Cardiac fibroblast (primary cell): ENCODE measurements at regions not wholly inside any gene's neighbourhood (a gene's known extent, or its start where the extent isn't known, plus 50 kb on each side); places are given as distances from the start of the nearest gene placed in this dataset.

Experiments
- DNase-seq, 2 donors: peaks; one replicate each; pipeline versions ENCODE4 v3.0.0 to v3.0.0-alpha.2; 2010; ENCODE audit warnings: low read depth in 2 of 2
- H3K4me3 ChIP-seq, 2 donors: replicated peaks in 1 of 2; 1 replicate in 1 of 2; 2 replicates in 1 of 2; pipeline ENCODE4 v1.5.1; 2011; ENCODE audit warnings: low read depth in 2 of 2, low read length in 2 of 2, mild to moderate bottlenecking in 2 of 2, moderate library complexity in 1 of 2
- TF ChIP-seq, protein P1 (sequence below): IDR thresholded peaks from one replicate; pipeline ENCODE4 v1.5.1; 2011; ENCODE audit warnings: low read depth, mild to moderate bottlenecking, low read length, inconsistent platforms

- H3K4me3 ChIP-seq, result no peak overlapping the region
- DNase-seq, result no peak
- TF ChIP-seq, protein P1, sequence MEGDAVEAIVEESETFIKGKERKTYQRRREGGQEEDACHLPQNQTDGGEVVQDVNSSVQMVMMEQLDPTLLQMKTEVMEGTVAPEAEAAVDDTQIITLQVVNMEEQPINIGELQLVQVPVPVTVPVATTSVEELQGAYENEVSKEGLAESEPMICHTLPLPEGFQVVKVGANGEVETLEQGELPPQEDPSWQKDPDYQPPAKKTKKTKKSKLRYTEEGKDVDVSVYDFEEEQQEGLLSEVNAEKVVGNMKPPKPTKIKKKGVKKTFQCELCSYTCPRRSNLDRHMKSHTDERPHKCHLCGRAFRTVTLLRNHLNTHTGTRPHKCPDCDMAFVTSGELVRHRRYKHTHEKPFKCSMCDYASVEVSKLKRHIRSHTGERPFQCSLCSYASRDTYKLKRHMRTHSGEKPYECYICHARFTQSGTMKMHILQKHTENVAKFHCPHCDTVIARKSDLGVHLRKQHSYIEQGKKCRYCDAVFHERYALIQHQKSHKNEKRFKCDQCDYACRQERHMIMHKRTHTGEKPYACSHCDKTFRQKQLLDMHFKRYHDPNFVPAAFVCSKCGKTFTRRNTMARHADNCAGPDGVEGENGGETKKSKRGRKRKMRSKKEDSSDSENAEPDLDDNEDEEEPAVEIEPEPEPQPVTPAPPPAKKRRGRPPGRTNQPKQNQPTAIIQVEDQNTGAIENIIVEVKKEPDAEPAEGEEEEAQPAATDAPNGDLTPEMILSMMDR, result no peak
Observed at GRCh38 chr18:66993492-66993891, 389.6 kb upstream of the CDH19 start.

- DNase-seq, result no peak
- H3K4me3 ChIP-seq, result no peak overlapping the region
- TF ChIP-seq, protein P1, result no peak
Observed at GRCh38 chr18:66990909-66991308, 387.0 kb upstream of the CDH19 start.

- TF ChIP-seq, protein P1, result no peak
Observed at GRCh38 chr18:66979009-66979408, 375.1 kb upstream of the CDH19 start.

DNA sequence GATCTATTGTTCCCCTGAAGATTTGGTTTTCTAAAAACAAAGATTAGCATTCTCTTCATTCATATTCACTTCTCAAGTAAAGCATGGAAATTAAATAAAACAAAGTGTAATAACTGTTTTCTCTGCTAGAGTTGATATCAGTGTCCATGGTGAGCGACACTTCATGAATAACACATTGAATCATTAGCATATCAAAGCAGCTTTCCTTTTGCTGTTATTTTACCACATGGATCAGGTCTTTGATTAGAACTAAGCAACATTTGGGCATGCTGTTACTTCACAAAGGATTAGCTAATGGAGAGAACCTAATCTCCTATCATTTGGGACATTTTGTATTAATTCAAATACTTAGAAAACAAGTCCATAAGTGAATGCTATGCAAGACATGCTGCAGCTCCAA, 368.8 kb upstream of the CDH19 start:
- H3K4me3 ChIP-seq, result no peak overlapping the region
- no peak for DNase-seq
- TF ChIP-seq, protein P1, result no peak

More at GRCh38 chr18:66979009-66979408, 375.1 kb upstream of the CDH19 start:
- no peak overlapping the region for H3K4me3 ChIP-seq
- DNase-seq, result no peak

DNA sequence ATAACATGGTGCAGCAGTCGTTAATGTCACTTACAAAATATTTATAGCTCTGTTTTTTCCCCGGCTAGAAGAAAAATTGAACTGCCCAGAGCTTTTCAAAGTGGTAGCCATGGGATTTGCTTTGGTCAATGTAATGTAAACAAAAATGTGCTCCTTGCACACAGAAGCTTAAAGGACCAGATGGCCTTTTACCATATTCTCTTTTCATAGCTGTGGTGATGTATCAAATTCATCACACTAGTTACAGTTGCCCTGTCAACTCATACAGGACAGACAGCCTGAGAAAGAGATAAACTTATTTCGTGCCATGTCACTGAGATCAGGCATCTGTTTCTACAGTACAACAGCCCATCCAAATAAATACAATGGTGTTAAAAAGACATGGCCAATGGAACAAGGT, 368.1 kb upstream of the CDH19 start:
- TF ChIP-seq, protein P1, result no peak
- no peak for DNase-seq
- H3K4me3 ChIP-seq, result no peak overlapping the region

GRCh38 chr18:66966171-66966570, 362.3 kb upstream of the CDH19 start:
- no peak overlapping the region for H3K4me3 ChIP-seq
- TF ChIP-seq, protein P1, result no peak
- DNase-seq, result no peak

DNA sequence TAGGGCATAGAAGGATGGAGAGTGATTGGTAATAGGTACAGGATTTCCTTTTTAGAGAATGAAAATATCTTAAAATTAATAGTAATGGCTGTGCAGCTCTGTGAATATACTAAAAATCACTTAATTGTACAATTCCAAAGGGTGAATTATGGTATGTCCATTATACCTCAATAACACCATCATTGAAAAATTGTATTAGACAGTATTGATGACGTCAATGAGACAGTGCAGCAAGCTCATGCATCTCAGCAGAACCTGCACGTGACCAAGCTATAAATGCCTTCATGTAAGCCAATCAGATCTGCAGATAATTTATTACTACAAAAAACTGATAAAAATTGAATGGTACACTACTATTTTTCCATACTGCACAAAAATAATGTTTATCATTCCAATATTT, 354.4 kb upstream of the CDH19 start:
- TF ChIP-seq, protein P1, result no peak
- no peak overlapping the region for H3K4me3 ChIP-seq
- DNase-seq, result no peak
